ENCODE measurements at regions not wholly inside any gene's neighbourhood (a gene's known extent, or its start where the extent isn't known, plus 50 kb on each side); places are given as distances from the start of the nearest gene placed in this dataset.

GRCh38 chr2:4265936-4266335 lies 562.6 kb downstream of the DCDC2C start:
- TF ChIP-seq CTCF (IDR thresholded peaks at IDR 0.05) = no peak
- Histone ChIP-seq H2AFZ (no peak overlapping the region), H3K4me3 (ENCODE audit: low read depth, low read length) (no peak overlapping the region), H3K9me3 (ENCODE audit: control insufficient read depth, low read length) (no peaks in the 10 kb centered on the region), H3K4me2 (ENCODE audit: low read length) (no peak overlapping the region), H3K27ac (no peak overlapping the region), H3K36me3 (ENCODE audit: control insufficient read depth, insufficient read depth, low read length) (no peaks in the 10 kb centered on the region), H3K27me3 (ENCODE audit: control insufficient read depth, insufficient read depth, low read length) (no peaks in the 10 kb centered on the region), H3K9ac (no peak overlapping the region), H3K4me1 (no peaks in the 10 kb centered on the region), H3K79me2 (no peaks in the 10 kb centered on the region)

- TF ChIP-seq CTCF (IDR thresholded peaks at IDR 0.05) = no peak
- Histone ChIP-seq H3K36me3 (ENCODE audit: control insufficient read depth, insufficient read depth, low read length) (no peaks in the 10 kb centered on the region), H3K79me2 (no peaks in the 10 kb centered on the region), H3K4me1 (no peaks in the 10 kb centered on the region), H3K4me3 (ENCODE audit: low read depth, low read length) (no peak overlapping the region), H3K4me2 (ENCODE audit: low read length) (no peak overlapping the region), H3K9me3 (ENCODE audit: control insufficient read depth, low read length) (no peaks in the 10 kb centered on the region), H3K27ac (no peak overlapping the region), H3K27me3 (ENCODE audit: control insufficient read depth, insufficient read depth, low read length) (no peaks in the 10 kb centered on the region), H3K9ac (no peak overlapping the region), H2AFZ (no peak overlapping the region)
Observed at GRCh38 chr2:4269885-4270284, 566.5 kb downstream of the DCDC2C start.

GRCh38 chr2:4272261-4272858 lies 569.0 kb downstream of the DCDC2C start:
- Histone ChIP-seq H3K4me1 (no peaks in the 10 kb centered on the region), H2AFZ (no peak overlapping the region), H3K4me2 (ENCODE audit: low read length) (no peak overlapping the region), H3K9ac (no peak overlapping the region), H3K27ac (no peak overlapping the region), H3K36me3 (ENCODE audit: control insufficient read depth, insufficient read depth, low read length) (no peaks in the 10 kb centered on the region), H3K79me2 (no peaks in the 10 kb centered on the region), H3K4me3 (ENCODE audit: low read depth, low read length) (no peak overlapping the region), H3K27me3 (ENCODE audit: control insufficient read depth, insufficient read depth, low read length) (no peaks in the 10 kb centered on the region), H3K9me3 (ENCODE audit: control insufficient read depth, low read length) (no peaks in the 10 kb centered on the region)
- TF ChIP-seq CTCF (IDR thresholded peaks at IDR 0.05) = no peak

- Histone ChIP-seq H3K9me3 (ENCODE audit: control insufficient read depth, low read length) (no peaks in the 10 kb centered on the region), H3K27ac (no peak overlapping the region), H3K27me3 (ENCODE audit: control insufficient read depth, insufficient read depth, low read length) (no peaks in the 10 kb centered on the region), H3K4me1 (no peaks in the 10 kb centered on the region), H3K36me3 (ENCODE audit: control insufficient read depth, insufficient read depth, low read length) (no peaks in the 10 kb centered on the region), H3K4me3 (ENCODE audit: low read depth, low read length) (no peak overlapping the region), H3K9ac (no peak overlapping the region), H3K4me2 (ENCODE audit: low read length) (no peak overlapping the region), H3K79me2 (no peaks in the 10 kb centered on the region), H2AFZ (no peak overlapping the region)
- TF ChIP-seq CTCF (IDR thresholded peaks at IDR 0.05) = no peak
Observed at GRCh38 chr2:4278392-4278791, 575.0 kb downstream of the DCDC2C start.

GRCh38 chr2:4279431-4279830 lies 576.1 kb downstream of the DCDC2C start:
- H3K79me2 ChIP-seq = no peaks in the 10 kb centered on the region
- H3K9me3 ChIP-seq (ENCODE audit: control insufficient read depth, low read length) = no peaks in the 10 kb centered on the region
- H3K4me1 ChIP-seq = no peaks in the 10 kb centered on the region
- no peak for TF ChIP-seq CTCF (IDR thresholded peaks at IDR 0.05)
- H3K36me3 ChIP-seq (ENCODE audit: control insufficient read depth, insufficient read depth, low read length) = no peaks in the 10 kb centered on the region
- H2AFZ ChIP-seq = no peak overlapping the region
- no peak overlapping the region for H3K4me3 ChIP-seq (ENCODE audit: low read depth, low read length)
- H3K9ac ChIP-seq = no peak overlapping the region
- H3K27me3 ChIP-seq (ENCODE audit: control insufficient read depth, insufficient read depth, low read length) = no peaks in the 10 kb centered on the region
- H3K4me2 ChIP-seq (ENCODE audit: low read length) = no peak overlapping the region
- H3K27ac ChIP-seq = no peak overlapping the region

Data from parathyroid adenoma (tissue), 2 donors.